WERI-Rb-1 (cell line): ENCODE measurements at regions not wholly inside any gene's neighbourhood (a gene's known extent, or its start where the extent isn't known, plus 50 kb on each side); places are given as distances from the start of the nearest gene placed in this dataset.

Experiments used
- DNase-seq: peaks from one replicate; pipeline ENCODE4 v3.0.0-alpha.2; 2020
- H3K27ac ChIP-seq: fragments of 250-450 bp; sonication (Bioruptor Pico); 2 replicates; pipeline ENCODE4 v1.5.1; 2020; ENCODE audit warnings: mild to moderate bottlenecking, moderate library complexity
- H3K27me3 ChIP-seq: fragments of 250-450 bp; sonication (Bioruptor Pico); 2 replicates; pipeline ENCODE4 v1.5.1; 2021; ENCODE audit warnings: mild to moderate bottlenecking, low read depth, moderate library complexity; ENCODE audit not compliant: insufficient read depth, severe bottlenecking
- H3K36me3 ChIP-seq: fragments of 250-450 bp; sonication (Bioruptor Pico); 2 replicates; pipeline ENCODE4 v1.5.1; 2020; ENCODE audit warnings: mild to moderate bottlenecking, moderate library complexity
- H3K4me3 ChIP-seq: 2 replicates; pipeline ENCODE4 v1.5.1; 2011; ENCODE audit warnings: low read depth, mild to moderate bottlenecking, control low read depth, low read length
- H3K9me3 ChIP-seq: fragments of 250-450 bp; sonication (Bioruptor Pico); 2 replicates; pipeline ENCODE4 v1.5.1; 2021; ENCODE audit warnings: mild to moderate bottlenecking, moderate library complexity; ENCODE audit not compliant: severe bottlenecking
- TF ChIP-seq, protein P1 (sequence below): IDR thresholded peaks from 2 replicates; pipeline ENCODE4 v1.5.1; 2011; ENCODE audit warnings: low read depth, mild to moderate bottlenecking, control low read depth, inconsistent platforms, low read length

DNA sequence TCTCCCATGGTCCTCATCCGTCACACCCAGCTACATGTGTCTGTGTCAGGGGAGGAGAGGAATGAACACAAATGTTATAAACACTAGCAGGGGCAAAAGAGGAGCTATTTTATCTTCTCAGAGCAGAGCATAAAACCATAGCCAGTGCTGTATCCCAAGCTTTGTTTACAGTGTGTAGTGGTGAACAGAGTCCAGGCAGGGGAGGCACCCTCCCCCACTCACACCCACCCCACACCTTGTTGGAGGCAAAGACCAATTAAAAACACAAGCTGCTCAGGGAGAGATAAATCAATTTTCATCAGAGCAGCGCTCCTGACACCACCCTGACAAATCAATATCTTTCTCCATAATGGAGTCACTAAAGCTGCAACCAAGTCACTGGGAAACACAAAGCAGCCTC is 132.6 kb upstream of the CCL2 start:
- Histone ChIP-seq H3K36me3 (no peaks in the 10 kb centered on the region), H3K27ac (no peak overlapping the region), H3K4me3 (no peak overlapping the region), H3K27me3 (peaks cover 2% of the 10 kb centered on the region), H3K9me3 (no peaks in the 10 kb centered on the region)
- TF ChIP-seq, protein P1, sequence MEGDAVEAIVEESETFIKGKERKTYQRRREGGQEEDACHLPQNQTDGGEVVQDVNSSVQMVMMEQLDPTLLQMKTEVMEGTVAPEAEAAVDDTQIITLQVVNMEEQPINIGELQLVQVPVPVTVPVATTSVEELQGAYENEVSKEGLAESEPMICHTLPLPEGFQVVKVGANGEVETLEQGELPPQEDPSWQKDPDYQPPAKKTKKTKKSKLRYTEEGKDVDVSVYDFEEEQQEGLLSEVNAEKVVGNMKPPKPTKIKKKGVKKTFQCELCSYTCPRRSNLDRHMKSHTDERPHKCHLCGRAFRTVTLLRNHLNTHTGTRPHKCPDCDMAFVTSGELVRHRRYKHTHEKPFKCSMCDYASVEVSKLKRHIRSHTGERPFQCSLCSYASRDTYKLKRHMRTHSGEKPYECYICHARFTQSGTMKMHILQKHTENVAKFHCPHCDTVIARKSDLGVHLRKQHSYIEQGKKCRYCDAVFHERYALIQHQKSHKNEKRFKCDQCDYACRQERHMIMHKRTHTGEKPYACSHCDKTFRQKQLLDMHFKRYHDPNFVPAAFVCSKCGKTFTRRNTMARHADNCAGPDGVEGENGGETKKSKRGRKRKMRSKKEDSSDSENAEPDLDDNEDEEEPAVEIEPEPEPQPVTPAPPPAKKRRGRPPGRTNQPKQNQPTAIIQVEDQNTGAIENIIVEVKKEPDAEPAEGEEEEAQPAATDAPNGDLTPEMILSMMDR, result no peak
- no peak for DNase-seq

DNA sequence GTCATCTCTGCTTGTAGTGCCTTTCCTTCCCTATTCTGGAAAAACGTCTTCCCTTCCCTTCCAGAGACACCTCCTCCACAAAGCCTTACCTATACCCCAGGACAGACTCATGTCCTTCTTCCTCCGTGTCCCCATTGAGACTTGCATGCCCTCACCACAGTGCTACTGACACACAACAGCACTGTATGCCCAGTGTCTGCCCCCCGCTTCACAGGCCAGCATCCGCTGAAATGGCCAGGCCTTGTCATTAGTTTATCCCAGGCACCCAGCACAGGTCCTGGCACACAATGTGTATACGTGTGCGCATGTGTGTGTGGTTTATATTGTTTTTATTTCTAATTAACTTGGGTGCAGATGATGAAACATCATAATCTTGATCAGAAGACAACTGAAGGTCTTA is 130.1 kb upstream of the CCL2 start:
- Histone ChIP-seq H3K4me3 (no peak overlapping the region), H3K27ac (no peak overlapping the region), H3K9me3 (no peaks in the 10 kb centered on the region), H3K27me3 (no peaks in the 10 kb centered on the region), H3K36me3 (no peaks in the 10 kb centered on the region)
- DNase-seq, result no peak
- TF ChIP-seq, protein P1, result no peak

DNA sequence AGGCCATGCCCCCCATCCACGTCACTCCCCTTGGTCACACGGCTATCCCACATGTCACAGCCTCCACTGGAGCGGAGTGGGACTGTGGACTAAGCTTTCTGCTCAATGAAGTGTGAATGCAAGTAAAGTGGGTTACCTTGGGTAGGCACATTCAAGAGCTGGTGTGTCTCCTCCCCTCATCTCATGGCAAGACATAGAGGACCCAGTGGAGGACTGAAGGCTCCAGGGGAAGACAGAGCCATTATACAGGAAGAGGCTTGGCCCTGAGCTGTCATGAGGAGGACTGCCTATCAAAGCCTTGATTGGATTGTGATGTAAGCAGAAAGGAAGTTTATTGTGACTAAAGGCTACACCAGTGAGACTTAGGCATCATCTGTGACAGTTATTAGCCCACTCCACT is 129.2 kb upstream of the CCL2 start:
- DNase-seq, result no peak
- no peaks in the 10 kb centered on the region for H3K36me3 ChIP-seq
- H3K4me3 ChIP-seq, result no peak overlapping the region
- TF ChIP-seq, protein P1, result no peak
- peaks cover 3% of the 10 kb centered on the region for H3K27me3 ChIP-seq
- H3K27ac ChIP-seq, result no peak overlapping the region
- no peaks in the 10 kb centered on the region for H3K9me3 ChIP-seq

DNA sequence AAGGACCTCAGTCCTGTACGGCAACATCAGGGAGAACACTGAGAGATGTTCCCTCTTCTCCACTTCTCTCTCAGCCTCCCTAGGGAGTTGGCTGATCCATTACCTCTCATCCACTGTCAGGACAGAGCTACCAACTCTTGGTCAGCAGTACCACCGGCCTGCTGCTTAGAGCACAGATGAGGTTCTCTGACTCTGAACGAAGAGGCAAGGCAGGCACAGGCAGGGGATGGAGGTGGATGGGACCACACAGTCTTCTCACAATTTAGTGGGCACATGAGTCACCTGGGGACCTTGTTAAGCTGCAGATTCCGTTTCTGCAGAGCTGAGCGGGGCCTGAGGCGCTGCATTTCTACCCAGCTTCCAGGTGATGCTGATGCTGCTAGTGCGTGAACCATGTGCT is 128.6 kb upstream of the CCL2 start:
- H3K27ac ChIP-seq, result no peak overlapping the region
- H3K4me3 ChIP-seq, result no peak overlapping the region
- no peak for DNase-seq
- H3K9me3 ChIP-seq, result no peaks in the 10 kb centered on the region
- peaks cover 3% of the 10 kb centered on the region for H3K27me3 ChIP-seq
- TF ChIP-seq, protein P1, result no peak
- H3K36me3 ChIP-seq, result no peaks in the 10 kb centered on the region

DNA sequence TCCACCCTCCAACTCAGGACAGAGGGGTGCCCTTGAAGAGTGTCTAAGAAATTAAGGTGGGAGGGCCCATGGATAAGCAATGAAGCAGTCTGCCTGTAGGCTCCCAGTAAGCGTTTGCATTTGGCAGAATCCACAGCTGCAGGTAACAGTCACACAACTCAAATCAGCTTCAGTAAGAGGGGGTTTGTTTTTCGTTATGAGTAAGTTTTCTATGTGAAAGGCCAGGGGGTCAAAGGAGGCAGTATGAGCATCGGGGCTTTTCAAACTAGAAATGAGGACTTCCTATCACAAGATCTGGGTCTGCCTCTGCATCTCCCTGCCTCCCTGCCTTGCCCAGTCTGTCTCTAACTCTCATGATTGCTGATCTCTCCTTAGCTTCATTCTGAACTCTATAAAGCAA is 128.1 kb upstream of the CCL2 start:
- TF ChIP-seq, protein P1, result no peak

DNA sequence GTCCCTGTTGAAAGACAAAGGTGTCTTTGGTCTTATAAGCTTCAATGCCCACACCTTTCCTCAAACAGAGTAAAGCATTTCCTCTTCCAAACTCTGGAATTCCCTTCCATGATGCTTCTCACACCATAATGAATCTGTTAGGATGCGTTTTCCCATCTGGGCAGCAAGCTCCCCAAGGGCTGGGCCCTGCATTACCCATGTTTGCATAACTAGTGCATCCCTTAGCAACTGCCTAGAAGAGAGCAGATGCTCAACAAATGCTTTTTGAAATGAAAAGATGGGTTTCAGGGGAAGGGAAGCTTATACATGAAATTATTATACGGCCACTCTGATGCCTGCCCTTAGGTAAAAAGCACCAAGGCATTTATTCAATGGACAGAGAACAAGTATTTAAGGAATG is 124.5 kb upstream of the CCL2 start:
- no peak overlapping the region for H3K4me3 ChIP-seq
- peaks cover 3% of the 10 kb centered on the region for H3K27me3 ChIP-seq
- DNase-seq, result no peak
- H3K36me3 ChIP-seq, result no peaks in the 10 kb centered on the region
- H3K27ac ChIP-seq, result no peak overlapping the region
- no peaks in the 10 kb centered on the region for H3K9me3 ChIP-seq
- TF ChIP-seq, protein P1, result no peak

More for the DNA sequence above, 128.1 kb upstream of the CCL2 start:
- H3K36me3 ChIP-seq, result no peaks in the 10 kb centered on the region
- H3K27me3 ChIP-seq, result peaks cover 3% of the 10 kb centered on the region
- H3K4me3 ChIP-seq, result no peak overlapping the region
- no peak for DNase-seq
- H3K27ac ChIP-seq, result no peak overlapping the region
- H3K9me3 ChIP-seq, result no peaks in the 10 kb centered on the region
